ENCODE measurements at regions not wholly inside any gene's neighbourhood (a gene's known extent, or its start where the extent isn't known, plus 50 kb on each side); places are given as distances from the start of the nearest gene placed in this dataset.
A peak's percentile ranks its signal among the peaks of the same experiment; 100 is the strongest.
"Not testable (repeated sequence)": the region's sequence is repeated elsewhere in the genome, so short reads cannot be mapped to it uniquely, and the experiment has no call there.

- Histone ChIP-seq H3K36me3 (no peaks in the 10 kb centered on the region), H3K4me1 (peaks cover 16% of the 10 kb centered on the region), H3K27ac (replicated peaks) (no peak overlapping the region), H3K27me3 (ENCODE audit: low read depth) (no peaks in the 10 kb centered on the region), H3K4me3 (no peak overlapping the region), H3K9me3 (replicated peaks) (no peaks in the 10 kb centered on the region)
- no peak for TF ChIP-seq CTCF (IDR thresholded peaks at IDR 0.05; ENCODE audit: borderline replicate concordance)
- intact Hi-C loops (cut with micrococcal nuclease): no loop called here
- DNase-seq: no peak
These were observed 181.1 kb upstream of the RBBP8 start for GRCh38 chr18:22752014-22752413.

GRCh38 chr18:22753130-22753831 is 179.8 kb upstream of the RBBP8 start:
- H3K27me3 ChIP-seq (ENCODE audit: low read depth): no peaks in the 10 kb centered on the region
- no peaks in the 10 kb centered on the region for H3K9me3 ChIP-seq (replicated peaks)
- no peak for TF ChIP-seq CTCF (IDR thresholded peaks at IDR 0.05; ENCODE audit: borderline replicate concordance)
- peaks cover 16% of the 10 kb centered on the region for H3K4me1 ChIP-seq
- intact Hi-C loops (cut with micrococcal nuclease): no loop called here
- no peak for DNase-seq
- peak overlapping the region; percentile 58 for H3K27ac ChIP-seq (replicated peaks)
- no peaks in the 10 kb centered on the region for H3K36me3 ChIP-seq
- no peak overlapping the region for H3K4me3 ChIP-seq

- DNase-seq; H3K27me3 ChIP-seq (ENCODE audit: low read depth); H3K27ac ChIP-seq (replicated peaks); intact Hi-C loops (cut with micrococcal nuclease); H3K4me3 ChIP-seq; H3K36me3 ChIP-seq: not testable (repeated sequence)
- Histone ChIP-seq H3K4me1 (peaks cover 20% of the 10 kb centered on the region), H3K9me3 (replicated peaks) (peaks cover 19% of the 10 kb centered on the region)
These were observed 169.1 kb upstream of the RBBP8 start for GRCh38 chr18:22764005-22764404.

- Histone ChIP-seq H3K4me1 (peaks cover 20% of the 10 kb centered on the region), H3K27ac (replicated peaks) (peak overlapping the region; percentile 71), H3K9me3 (replicated peaks) (peaks cover 16% of the 10 kb centered on the region), H3K27me3 (ENCODE audit: low read depth) (no peaks in the 10 kb centered on the region), H3K4me3 (no peak overlapping the region), H3K36me3 (no peaks in the 10 kb centered on the region)
- DNase-seq: no peak
- no peak for TF ChIP-seq CTCF (IDR thresholded peaks at IDR 0.05; ENCODE audit: borderline replicate concordance)
- intact Hi-C loops (cut with micrococcal nuclease): no loop called here
These were observed 167.2 kb upstream of the RBBP8 start for GRCh38 chr18:22765896-22766295.

GRCh38 chr18:22767653-22768052 is 165.5 kb upstream of the RBBP8 start:
- DNase-seq: no peak
- H3K27me3 ChIP-seq (ENCODE audit: low read depth): no peaks in the 10 kb centered on the region
- peaks cover 20% of the 10 kb centered on the region for H3K4me1 ChIP-seq
- no peaks in the 10 kb centered on the region for H3K36me3 ChIP-seq
- peaks cover 20% of the 10 kb centered on the region for H3K9me3 ChIP-seq (replicated peaks)
- H3K27ac ChIP-seq (replicated peaks): no peak overlapping the region
- H3K4me3 ChIP-seq: no peak overlapping the region
- TF ChIP-seq CTCF (IDR thresholded peaks at IDR 0.05; ENCODE audit: borderline replicate concordance): no peak
- intact Hi-C loops (cut with micrococcal nuclease): no loop called here

GRCh38 chr18:22773944-22774343 is 159.2 kb upstream of the RBBP8 start:
- Histone ChIP-seq H3K4me3 (no peak overlapping the region), H3K27ac (replicated peaks) (no peak overlapping the region), H3K9me3 (replicated peaks) (peaks cover 10% of the 10 kb centered on the region), H3K27me3 (ENCODE audit: low read depth) (no peaks in the 10 kb centered on the region), H3K36me3 (no peaks in the 10 kb centered on the region), H3K4me1 (peaks cover 12% of the 10 kb centered on the region)
- DNase-seq: no peak
- no peak for TF ChIP-seq CTCF (IDR thresholded peaks at IDR 0.05; ENCODE audit: borderline replicate concordance)
- intact Hi-C loops (cut with micrococcal nuclease): no loop called here
